HEK293 (cell line): ENCODE measurements at regions not wholly inside any gene's neighbourhood (a gene's known extent, or its start where the extent isn't known, plus 50 kb on each side); places are given as distances from the start of the nearest gene placed in this dataset.

Source experiments
- CTCF ChIA-PET: fragments of 350-600 bp; formaldehyde crosslinking; extraction: SDS; loops from one replicate; lab custom pipeline; 2021; ENCODE audit warnings: antibody characterized with exemption; lab: Yijun Ruan, JAX
- POLR2A ChIA-PET: fragments of 300-600 bp; formaldehyde crosslinking; extraction: SDS; loops from one replicate; lab custom pipeline; 2020; ENCODE audit warnings: antibody characterized with exemption, inconsistent platforms; lab: Yijun Ruan, JAX
- H3K27ac ChIP-seq: fragments of 200-500 bp; sonication (Bioruptor generic); 2 replicates; pipeline ENCODE4 v1.5.1; 2014; ENCODE audit warnings: low read depth, low read length, control low read depth, inconsistent platforms; ENCODE audit errors: extremely low read depth
- H3K36me3 ChIP-seq, 2 experiments: fragments of 200-500 bp in 1 of 2; sonication (Bioruptor generic) in 1 of 2; 1 replicate in 1 of 2; 2 replicates in 1 of 2; pipeline ENCODE4 v1.5.1; 2014 to 2017; ENCODE audit warnings: inconsistent platforms in 2 of 2, low read length in 2 of 2; ENCODE audit not compliant: control insufficient read depth in 2 of 2, insufficient read depth in 1 of 2
- H3K4me1 ChIP-seq: fragments of 200-500 bp; sonication (Bioruptor generic); 2 replicates; pipeline ENCODE4 v1.5.1; 2014; ENCODE audit warnings: mild to moderate bottlenecking, low read length, inconsistent platforms; ENCODE audit not compliant: control insufficient read depth, insufficient read depth
- H3K4me3 ChIP-seq: 2 replicates; pipeline ENCODE4 v1.5.1; 2011; ENCODE audit warnings: low read depth, mild to moderate bottlenecking, control low read depth, low read length, moderate library complexity
- H3K9me3 ChIP-seq: fragments of 200-500 bp; sonication (Bioruptor generic); 2 replicates; pipeline ENCODE4 v1.5.1; 2014; ENCODE audit warnings: low read depth, low read length, inconsistent platforms; ENCODE audit not compliant: control insufficient read depth, insufficient read depth
- BCL6B ChIP-seq: fragments of 450-650 bp; formaldehyde crosslinking; IDR thresholded peaks from 2 replicates; pipeline ENCODE4 v1.5.1; 2017; ENCODE audit warnings: missing biosample characterization, missing genetic modification characterization
- EGR2 ChIP-seq: fragments of 450-650 bp; formaldehyde crosslinking; IDR thresholded peaks from 2 replicates; pipeline ENCODE4 v1.5.1; 2016; ENCODE audit warnings: low read depth, missing biosample characterization, missing genetic modification characterization
- HOXD13 ChIP-seq: sonication (generic); formaldehyde crosslinking; IDR thresholded peaks from 2 replicates; pipeline ENCODE4 v1.8.0; 2022; ENCODE audit warnings: missing genetic modification reagents, borderline replicate concordance
- KLF17 ChIP-seq: fragments of 450-650 bp; formaldehyde crosslinking; IDR thresholded peaks from 2 replicates; pipeline ENCODE4 v1.5.1; 2016; ENCODE audit warnings: missing biosample characterization, missing genetic modification characterization
- KLF8 ChIP-seq: fragments of 450-650 bp; formaldehyde crosslinking; IDR thresholded peaks from 2 replicates; pipeline ENCODE4 v1.5.1; 2016; ENCODE audit warnings: missing biosample characterization, missing genetic modification characterization
- MZF1 ChIP-seq: fragments of 450-650 bp; formaldehyde crosslinking; IDR thresholded peaks from 2 replicates; pipeline ENCODE4 v1.5.1; 2017; ENCODE audit warnings: missing biosample characterization, missing genetic modification characterization, borderline replicate concordance
- WT1 ChIP-seq: fragments of 450-650 bp; formaldehyde crosslinking; IDR thresholded peaks from 2 replicates; pipeline ENCODE4 v1.5.1; 2016; ENCODE audit warnings: missing biosample characterization, missing genetic modification characterization
- ZBTB8A ChIP-seq: fragments of 450-650 bp; formaldehyde crosslinking; IDR thresholded peaks from 2 replicates; pipeline ENCODE4 v1.5.1; 2016; ENCODE audit warnings: missing biosample characterization, missing genetic modification characterization
- ZFP69B ChIP-seq: fragments of 450-650 bp; formaldehyde crosslinking; IDR thresholded peaks from 2 replicates; pipeline ENCODE4 v1.5.1; 2016; ENCODE audit warnings: missing biosample characterization, missing genetic modification characterization
- ZNF184 ChIP-seq: fragments of 450-650 bp; IDR thresholded peaks from 2 replicates; pipeline ENCODE4 v1.5.1; 2018; ENCODE audit warnings: missing biosample characterization, mild to moderate bottlenecking, missing genetic modification characterization
- ZNF23 ChIP-seq: fragments of 450-650 bp; formaldehyde crosslinking; IDR thresholded peaks from 2 replicates; pipeline ENCODE4 v1.5.1; 2016; ENCODE audit warnings: missing biosample characterization, missing genetic modification characterization, borderline replicate concordance
- ZNF239 ChIP-seq: fragments of 450-650 bp; formaldehyde crosslinking; IDR thresholded peaks from 2 replicates; pipeline ENCODE4 v1.5.1; 2016; ENCODE audit warnings: missing biosample characterization, missing genetic modification characterization
- ZNF292 ChIP-seq: fragments of 450-650 bp; formaldehyde crosslinking; IDR thresholded peaks from 2 replicates; pipeline ENCODE4 v1.5.1; 2016; ENCODE audit warnings: low read depth, missing biosample characterization, missing genetic modification characterization, borderline replicate concordance
- ZNF311 ChIP-seq: fragments of 450-650 bp; formaldehyde crosslinking; IDR thresholded peaks from 2 replicates; pipeline ENCODE4 v1.5.1; 2017; ENCODE audit warnings: missing biosample characterization, missing genetic modification characterization, borderline replicate concordance
- ZNF335 ChIP-seq: fragments of 450-650 bp; formaldehyde crosslinking; conservative IDR thresholded peaks from 2 replicates; pipeline ENCODE4 v1.5.1; 2016; ENCODE audit warnings: missing biosample characterization, missing genetic modification characterization
- ZNF394 ChIP-seq: fragments of 450-650 bp; formaldehyde crosslinking; IDR thresholded peaks from 2 replicates; pipeline ENCODE4 v1.5.1; 2016; ENCODE audit warnings: missing biosample characterization, missing genetic modification characterization, mild to moderate bottlenecking, moderate library complexity, borderline replicate concordance
- ZNF416 ChIP-seq: fragments of 450-650 bp; formaldehyde crosslinking; IDR thresholded peaks from 2 replicates; pipeline ENCODE4 v1.5.1; 2016; ENCODE audit warnings: missing biosample characterization, missing genetic modification characterization
- ZNF423 ChIP-seq: fragments of 450-650 bp; formaldehyde crosslinking; IDR thresholded peaks from 2 replicates; pipeline ENCODE4 v1.5.1; 2016; ENCODE audit warnings: missing biosample characterization, missing genetic modification characterization
- ZNF488 ChIP-seq: fragments of 450-650 bp; formaldehyde crosslinking; IDR thresholded peaks from 2 replicates; pipeline ENCODE4 v1.5.1; 2016; ENCODE audit warnings: missing biosample characterization, missing genetic modification characterization
- ZNF521 ChIP-seq: fragments of 450-650 bp; formaldehyde crosslinking; IDR thresholded peaks from 2 replicates; pipeline ENCODE4 v1.5.1; 2017; ENCODE audit warnings: missing biosample characterization, mild to moderate bottlenecking, missing genetic modification characterization
- ZNF701 ChIP-seq: fragments of 450-650 bp; formaldehyde crosslinking; IDR thresholded peaks from 2 replicates; pipeline ENCODE4 v1.5.1; 2016; ENCODE audit warnings: missing biosample characterization, missing genetic modification characterization
- ZNF843 ChIP-seq: fragments of 450-650 bp; formaldehyde crosslinking; IDR thresholded peaks from 2 replicates; pipeline ENCODE4 v1.5.1; 2016; ENCODE audit warnings: missing biosample characterization, missing genetic modification characterization
- ZSCAN18 ChIP-seq: fragments of 450-650 bp; formaldehyde crosslinking; IDR thresholded peaks from 2 replicates; pipeline ENCODE4 v1.5.1; 2016; ENCODE audit warnings: missing biosample characterization, missing genetic modification characterization
- TF ChIP-seq, protein P1 (sequence below): fragments of 450-650 bp; formaldehyde crosslinking; IDR thresholded peaks from 2 replicates; pipeline ENCODE4 v1.5.1; 2016; ENCODE audit warnings: missing biosample characterization, missing genetic modification characterization

DNA sequence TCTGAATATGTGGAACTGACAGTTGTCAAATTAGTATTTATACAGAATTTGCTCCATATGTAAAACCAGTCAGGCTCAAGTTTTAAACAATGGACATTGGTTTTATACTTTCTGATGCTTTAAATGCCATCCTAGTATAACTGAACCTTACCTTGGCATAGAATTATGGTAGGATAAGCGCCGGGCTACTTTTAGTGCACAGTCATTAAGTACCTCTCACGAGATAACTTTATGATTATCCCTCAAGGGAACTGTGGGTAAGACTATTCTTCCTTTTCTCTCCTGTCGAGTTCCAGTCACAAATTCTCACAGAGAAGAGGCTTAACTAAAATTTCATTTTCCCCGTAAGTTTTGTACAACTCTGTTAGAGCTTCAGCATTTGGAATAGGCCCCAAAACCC lies 110.6 kb upstream of the PTPRK start (continued):
- TF ChIP-seq ZNF701, result no peak
- TF ChIP-seq MZF1 (tag by site-specific recombination), result no peak
- no peak for TF ChIP-seq HOXD13
- no peak for TF ChIP-seq ZSCAN18 (tag by site-specific recombination)
- TF ChIP-seq, all 188 proteins: peak for 0

- ChIA-PET CTCF (interaction anchor here (1.3 kb wide), 1 partner anchor 11 kb away, joined by 4 read pairs; no protein-coding TSS in a partner anchor), POLR2A (no interaction called here)
- no peak overlapping the region for H3K4me3 ChIP-seq
- H3K36me3 ChIP-seq, result no peaks in the 10 kb centered on the region
- H3K9me3 ChIP-seq, result no peaks in the 10 kb centered on the region
- TF ChIP-seq ZBTB8A (no peak), EGR2 (tag by site-specific recombination) (no peak), ZNF311 (tag by site-specific recombination) (no peak), ZNF23 (tag by site-specific recombination) (no peak), ZNF416 (tag by site-specific recombination) (no peak), WT1 (no peak), ZNF488 (no peak), KLF17 (tag by site-specific recombination) (no peak), ZNF394 (tag by site-specific recombination) (no peak), ZNF423 (no peak), KLF8 (tag by site-specific recombination) (no peak), ZNF239 (no peak), ZNF335 (no peak), ZNF521 (no peak), ZFP69B (no peak), ZNF292 (no peak), ZNF184 (no peak), BCL6B (no peak), ZNF843 (tag by site-specific recombination) (no peak)
- TF ChIP-seq, protein P1, sequence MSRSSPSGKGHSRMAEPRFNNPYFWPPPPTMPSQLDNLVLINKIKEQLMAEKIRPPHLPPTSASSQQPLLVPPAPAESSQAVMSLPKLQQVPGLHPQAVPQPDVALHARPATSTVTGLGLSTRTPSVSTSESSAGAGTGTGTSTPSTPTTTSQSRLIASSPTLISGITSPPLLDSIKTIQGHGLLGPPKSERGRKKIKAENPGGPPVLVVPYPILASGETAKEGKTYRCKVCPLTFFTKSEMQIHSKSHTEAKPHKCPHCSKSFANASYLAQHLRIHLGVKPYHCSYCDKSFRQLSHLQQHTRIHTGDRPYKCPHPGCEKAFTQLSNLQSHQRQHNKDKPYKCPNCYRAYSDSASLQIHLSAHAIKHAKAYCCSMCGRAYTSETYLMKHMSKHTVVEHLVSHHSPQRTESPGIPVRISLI (tag by site-specific recombination), result no peak
- H3K27ac ChIP-seq, result no peak overlapping the region
- H3K4me1 ChIP-seq, result no peaks in the 10 kb centered on the region
Measured at GRCh38 chr6:128630213-128630612, 109.8 kb upstream of the PTPRK start.
